DMS53 treated with DMSO at 0.1 percent for 48 hours (cell line): ENCODE measurements at regions not wholly inside any gene's neighbourhood (a gene's known extent, or its start where the extent isn't known, plus 50 kb on each side); places are given as distances from the start of the nearest gene placed in this dataset.
"Not testable (repeated sequence)": the region's sequence is repeated elsewhere in the genome, so short reads cannot be mapped to it uniquely, and the experiment has no call there.

Source experiments
- DNase-seq: peaks from one replicate; lab custom pipeline; 2025; ENCODE audit not compliant: unreplicated experiment; lab: John Stamatoyannopoulos, UW

- no peak for DNase-seq
Observed at GRCh38 chr5:136563489-136563888, 198.1 kb upstream of the TRPC7 start.

DNA sequence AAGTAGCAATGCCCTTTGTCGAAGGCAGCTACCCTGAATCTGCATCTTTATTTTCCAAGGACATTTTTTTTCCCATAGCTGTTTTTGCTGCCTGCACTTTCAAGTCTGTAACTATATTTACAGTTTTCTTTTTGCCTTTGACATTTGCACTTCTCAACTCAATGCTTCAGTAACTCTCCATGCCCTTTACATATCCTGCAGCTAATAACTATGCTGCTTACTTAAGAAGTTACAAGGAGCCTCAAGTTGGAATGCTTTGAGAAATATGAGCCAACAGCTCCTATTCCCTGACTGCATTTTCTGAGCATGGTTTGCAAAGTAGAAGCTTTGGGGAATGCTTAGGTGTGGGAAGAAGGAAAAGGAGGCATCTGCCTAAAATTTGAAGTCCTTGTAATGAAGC is 194.8 kb upstream of the TRPC7 start:
- DNase-seq, result no peak

DNA sequence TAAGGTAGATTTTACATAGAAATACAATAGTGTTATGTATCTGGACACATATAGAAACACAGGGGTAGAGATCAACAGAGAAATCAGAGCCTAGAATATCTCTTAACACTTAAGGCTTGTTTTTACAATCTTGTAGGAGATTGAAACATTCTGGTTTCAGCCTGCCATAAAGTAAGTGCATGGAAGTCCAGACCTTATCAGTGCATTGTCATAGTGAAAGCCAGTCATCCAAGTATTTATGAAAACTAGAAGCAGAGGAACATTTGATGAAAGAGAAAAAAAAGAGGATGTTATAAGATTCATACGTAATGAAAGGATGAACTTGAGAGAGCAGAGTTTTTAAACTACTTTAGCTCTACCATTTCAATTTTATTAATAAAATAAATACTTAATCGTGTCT is 194.3 kb upstream of the TRPC7 start:
- DNase-seq, result no peak

GRCh38 chr5:136547096-136547495 is 181.8 kb upstream of the TRPC7 start:
- not testable (repeated sequence) for DNase-seq

DNA sequence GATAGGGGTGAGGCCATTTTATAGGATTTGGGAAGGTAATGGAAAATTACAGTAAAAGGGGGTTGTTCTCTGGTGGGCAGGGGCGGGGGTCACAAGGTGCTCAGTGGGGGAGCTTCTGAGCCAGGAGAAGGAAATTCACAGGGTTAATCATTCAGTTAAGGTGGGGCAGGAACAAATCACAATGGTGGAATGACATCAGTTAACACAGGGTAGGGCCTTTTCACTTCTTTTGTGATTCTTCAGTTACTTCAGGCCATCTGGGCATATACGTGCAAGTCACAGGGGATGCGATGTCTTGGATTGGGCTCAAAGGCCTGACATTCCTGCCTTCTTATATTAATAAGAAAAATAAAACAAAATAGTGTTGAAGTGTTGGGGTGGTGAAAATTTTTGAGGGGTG is 181.1 kb upstream of the TRPC7 start:
- not testable (repeated sequence) for DNase-seq

DNA sequence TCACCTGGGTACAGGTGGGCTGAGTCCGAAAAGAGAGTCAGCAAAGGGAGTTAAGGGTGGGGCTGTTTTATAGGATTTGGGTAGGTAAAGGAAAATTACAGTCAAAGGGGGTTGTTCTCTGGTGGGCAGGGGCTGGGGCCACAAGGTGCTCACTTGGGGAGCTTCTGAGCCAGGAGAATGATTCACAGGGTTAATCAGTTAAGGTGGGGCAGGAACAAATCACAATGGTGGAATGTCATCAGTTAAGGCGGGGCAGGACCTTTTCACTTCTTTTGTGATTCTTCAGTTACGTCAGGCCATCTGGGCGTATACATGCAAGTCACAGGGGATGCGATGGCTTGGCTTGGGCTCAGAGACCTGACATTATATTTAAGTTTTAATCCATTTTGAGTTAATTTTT is 179.7 kb upstream of the TRPC7 start:
- not testable (repeated sequence) for DNase-seq

GRCh38 chr5:136538534-136538933 is 173.2 kb upstream of the TRPC7 start:
- no peak for DNase-seq

DNA sequence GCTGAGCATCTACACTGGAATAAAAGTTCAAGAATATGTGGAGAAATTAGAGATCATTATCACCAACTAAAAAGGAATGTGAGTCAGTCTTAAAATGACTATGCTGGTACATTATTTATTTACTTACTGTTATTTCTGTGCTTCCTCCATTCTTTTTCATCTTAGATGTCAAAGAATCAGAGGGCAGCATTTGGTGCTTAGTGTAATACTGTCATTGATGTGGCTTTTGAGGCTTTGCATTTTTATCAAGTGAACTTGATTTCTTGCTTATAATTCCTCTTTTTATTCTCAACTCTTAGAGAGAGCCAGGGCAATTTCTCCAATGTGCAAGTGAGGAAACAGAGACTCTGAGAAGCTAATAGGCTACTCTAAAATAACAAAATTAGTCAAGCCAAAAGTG is 163.7 kb upstream of the TRPC7 start:
- no peak for DNase-seq

DNA sequence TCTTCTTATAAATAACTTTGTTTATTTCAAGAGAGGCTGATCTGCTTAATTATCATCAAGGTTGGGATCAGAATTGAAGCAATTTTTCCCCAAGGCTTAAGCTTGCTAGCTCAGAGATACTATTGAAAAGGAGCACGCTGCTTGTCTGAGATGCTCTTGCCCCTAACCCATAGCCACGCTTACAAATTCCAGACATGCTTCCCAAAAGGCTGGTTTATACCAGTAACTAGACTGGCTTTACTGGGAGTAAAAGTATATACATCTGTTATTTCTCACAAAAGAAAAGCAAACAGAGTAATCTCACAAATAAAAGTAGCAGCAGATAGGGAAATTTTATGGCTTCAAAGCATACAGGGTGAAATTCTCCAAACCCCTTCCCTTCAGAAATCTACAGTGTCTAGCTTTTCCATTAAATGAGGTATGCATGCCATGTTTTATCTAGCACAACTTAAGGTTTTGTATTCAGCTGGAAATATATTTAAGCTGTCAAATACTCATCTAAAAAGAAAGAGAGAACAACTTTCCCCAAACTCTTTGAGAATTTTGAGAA is 163.2 kb upstream of the TRPC7 start:
- no peak for DNase-seq

GRCh38 chr5:136527311-136527710 is 162.0 kb upstream of the TRPC7 start:
- no peak for DNase-seq

DNA sequence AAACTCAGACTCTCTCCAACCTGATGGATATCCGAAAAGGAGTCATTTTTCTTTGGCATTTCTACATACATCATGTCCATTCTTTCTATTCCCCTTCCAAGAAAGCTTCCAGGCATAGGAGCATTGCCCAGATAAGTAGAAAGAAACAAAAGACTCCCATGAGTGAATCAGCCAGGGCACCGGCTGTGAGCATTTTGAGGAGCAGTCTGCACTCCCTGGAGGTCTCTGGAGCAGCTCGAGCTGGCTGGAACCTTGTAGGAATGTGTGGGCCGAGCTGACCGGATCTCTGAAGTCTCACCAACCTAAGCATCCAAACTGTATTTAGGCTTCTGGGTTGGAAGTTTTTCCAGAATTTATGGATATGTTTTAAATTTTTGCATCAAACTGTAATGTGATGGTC is 161.4 kb upstream of the TRPC7 start:
- DNase-seq, result no peak

GRCh38 chr5:136526021-136526420 is 160.7 kb upstream of the TRPC7 start:
- no peak for DNase-seq

- DNase-seq, result no peak
Observed at GRCh38 chr5:136525597-136525996, 160.3 kb upstream of the TRPC7 start.

DNA sequence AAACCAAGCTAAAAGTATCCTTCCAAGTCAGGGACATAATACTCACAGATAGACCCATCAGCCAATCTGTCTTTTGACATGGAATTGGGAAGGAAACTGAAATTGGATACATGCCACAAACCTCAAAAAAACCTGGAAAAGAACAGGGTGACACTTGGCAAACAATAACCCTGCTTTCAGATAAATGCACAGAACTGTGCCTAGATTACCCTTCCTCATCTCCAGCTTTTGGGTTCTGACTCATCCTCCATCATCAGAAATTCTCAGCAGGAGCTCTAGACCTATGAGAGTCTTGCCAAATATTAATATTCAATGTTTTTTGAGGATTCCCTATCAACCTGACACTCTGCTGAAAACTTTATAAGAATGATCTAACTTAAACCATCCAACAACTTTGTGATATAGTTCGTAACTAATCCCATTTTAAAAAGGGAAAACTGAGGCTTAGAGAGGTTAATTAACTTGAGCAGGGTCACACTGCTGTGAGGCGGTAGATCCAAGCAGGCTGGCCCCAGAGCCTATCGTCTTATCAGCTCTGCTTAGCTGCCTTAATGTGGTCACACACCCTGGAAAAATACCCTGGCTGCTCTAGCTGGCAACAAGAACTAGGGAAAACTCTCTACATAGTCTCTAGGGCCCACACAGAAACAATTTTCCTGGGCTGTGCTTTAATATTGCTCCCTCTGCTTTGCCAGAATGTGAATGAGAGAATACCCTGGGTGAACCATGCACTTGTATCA is 157.0 kb upstream of the TRPC7 start:
- DNase-seq, result no peak

- no peak for DNase-seq
Observed at GRCh38 chr5:136521696-136522095, 156.4 kb upstream of the TRPC7 start.

- DNase-seq, result no peak
Observed at GRCh38 chr5:136518814-136519213, 153.5 kb upstream of the TRPC7 start.

DNA sequence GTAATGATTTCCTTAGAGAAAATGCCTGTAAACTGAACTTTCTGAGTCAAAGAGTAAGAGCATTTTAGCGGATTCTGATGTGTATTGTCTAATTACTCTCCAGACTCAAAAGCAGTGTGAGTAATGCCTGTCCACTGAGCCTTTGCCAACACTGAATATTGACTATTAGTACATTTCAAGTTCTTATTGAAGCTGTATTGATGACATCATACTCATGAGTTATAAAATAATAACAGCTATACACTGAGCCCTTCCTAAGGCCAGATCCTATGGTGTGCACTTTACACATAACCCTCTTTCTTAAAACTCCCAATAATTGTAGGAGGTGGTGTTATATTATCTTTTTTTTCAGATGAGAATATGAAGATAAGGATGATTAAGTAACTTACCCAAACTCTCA is 152.8 kb upstream of the TRPC7 start:
- no peak for DNase-seq

DNA sequence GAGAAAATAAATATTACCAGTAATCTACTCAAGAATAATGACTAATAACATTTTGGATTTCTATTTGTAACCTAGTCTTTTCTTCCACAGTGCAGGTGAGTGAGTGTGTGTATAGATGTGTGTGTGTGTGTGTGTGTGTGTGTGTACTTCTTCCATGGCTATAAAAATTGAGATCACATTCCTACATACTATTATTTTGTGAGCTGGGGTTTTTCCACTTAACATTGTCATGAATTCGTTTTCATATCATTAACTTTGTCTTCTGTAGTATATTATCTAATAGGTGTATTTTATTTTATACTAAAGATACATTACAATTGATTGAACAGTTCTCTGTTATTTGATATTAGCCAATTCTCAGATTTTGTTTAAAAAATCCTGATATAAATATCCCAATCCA is 152.4 kb upstream of the TRPC7 start:
- DNase-seq, result no peak

GRCh38 chr5:136516637-136517036 is 151.3 kb upstream of the TRPC7 start:
- no peak for DNase-seq

GRCh38 chr5:136513430-136513829 is 148.1 kb upstream of the TRPC7 start:
- no peak for DNase-seq

DNA sequence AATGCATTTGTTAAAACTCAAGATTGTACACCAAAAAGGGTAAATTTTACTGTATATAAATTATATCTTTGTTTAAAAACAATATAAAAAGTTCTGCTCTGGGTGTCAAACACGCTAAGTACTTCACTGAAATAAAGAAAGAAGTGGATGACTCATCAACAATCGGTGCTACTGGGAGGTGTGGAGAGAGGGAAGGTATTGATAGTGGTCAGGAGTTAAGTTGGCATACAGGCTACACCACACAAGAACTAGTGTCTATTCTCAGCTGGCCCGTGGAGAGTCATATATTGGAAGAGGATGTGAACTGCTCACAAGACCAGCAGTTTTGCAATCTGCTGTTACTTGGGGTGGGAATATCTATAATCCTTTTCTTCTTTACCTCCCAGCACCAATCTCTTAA is 145.7 kb upstream of the TRPC7 start:
- peak; percentile 64 for DNase-seq

DNA sequence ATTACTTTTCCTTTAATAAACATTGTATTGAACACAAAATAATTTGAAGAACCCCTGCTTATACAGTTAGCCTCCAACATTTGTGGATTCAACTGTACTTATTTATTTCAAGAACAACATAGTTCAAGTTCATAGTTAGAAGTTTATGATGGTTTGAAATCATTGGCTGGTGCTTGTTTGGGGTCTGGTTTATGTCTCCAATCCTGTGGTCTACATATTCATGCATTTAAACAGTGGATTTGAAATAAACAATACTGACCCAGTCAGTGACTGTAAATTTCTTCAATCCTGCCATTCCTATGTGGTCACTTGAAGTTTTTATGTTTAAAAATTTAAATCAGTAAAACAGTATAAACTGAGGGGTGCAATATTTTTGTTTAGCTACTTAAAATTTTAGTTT is 145.1 kb upstream of the TRPC7 start:
- DNase-seq, result no peak

DNA sequence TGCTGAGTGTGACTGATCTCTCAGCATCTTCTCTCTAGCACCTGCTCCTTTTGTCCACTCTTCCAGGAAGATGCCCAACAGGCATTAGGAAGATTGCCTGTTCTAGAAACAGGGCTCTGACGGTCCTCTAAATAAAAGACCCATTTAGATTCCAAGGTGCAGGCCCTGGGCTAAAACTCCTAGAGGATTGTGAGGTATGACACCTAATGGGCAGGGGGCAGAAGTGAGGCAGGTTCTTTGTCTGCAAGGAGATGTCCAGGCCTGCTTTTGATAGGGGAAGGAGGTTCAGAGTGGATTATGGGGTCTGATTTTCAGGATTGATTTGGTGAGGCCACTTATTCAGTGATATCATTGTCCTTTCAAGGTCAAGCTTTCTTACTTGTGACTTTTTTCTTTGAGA is 140.8 kb upstream of the TRPC7 start:
- no peak for DNase-seq
